Astrocyte (in vitro differentiated cells and primary cell): ENCODE measurements at regions not wholly inside any gene's neighbourhood (a gene's known extent, or its start where the extent isn't known, plus 50 kb on each side); places are given as distances from the start of the nearest gene placed in this dataset.

Source experiments
- DNase-seq: peaks from one replicate; pipeline ENCODE4 v3.0.0-alpha.2; 2010; ENCODE audit warnings: low read depth
- FAIRE-seq: peaks from 2 replicates; lab custom pipeline; 2011; peaks lifted over from hg19 to GRCh38; lab: Jason Lieb, UNC
- H2AFZ ChIP-seq: 2 replicates; pipeline ENCODE4 v1.6.0; 2012; ENCODE audit warnings: low read depth, low read length, inconsistent platforms
- H3K27ac ChIP-seq: 2 replicates; pipeline ENCODE4 v1.5.1; 2011; ENCODE audit warnings: low read depth, low read length, inconsistent platforms
- H3K27me3 ChIP-seq: 2 replicates; pipeline ENCODE4 v1.6.0; 2011; ENCODE audit warnings: low read length, inconsistent platforms; ENCODE audit not compliant: insufficient read depth
- H3K36me3 ChIP-seq: 2 replicates; pipeline ENCODE4 v1.5.1; 2011; ENCODE audit warnings: low read length, inconsistent platforms; ENCODE audit not compliant: insufficient read depth
- H3K4me1 ChIP-seq: 2 replicates; pipeline ENCODE4 v1.5.1; 2011; ENCODE audit warnings: low read length, inconsistent platforms; ENCODE audit not compliant: insufficient read depth
- H3K4me2 ChIP-seq: 2 replicates; pipeline ENCODE4 v1.6.0; 2012; ENCODE audit warnings: low read length, inconsistent platforms
- H3K4me3 ChIP-seq: 2 replicates; pipeline ENCODE4 v1.5.1; 2011; ENCODE audit warnings: low read depth, mild to moderate bottlenecking, low read length, inconsistent platforms; ENCODE audit not compliant: insufficient read depth
- H3K79me2 ChIP-seq: 2 replicates; pipeline ENCODE4 v1.6.0; 2012; ENCODE audit warnings: mild to moderate bottlenecking, low read length, inconsistent platforms; ENCODE audit not compliant: insufficient read depth
- H3K9ac ChIP-seq: 2 replicates; pipeline ENCODE4 v1.6.0; 2012; ENCODE audit warnings: mild to moderate bottlenecking, low read length, inconsistent platforms
- H3K9me3 ChIP-seq: 2 replicates; pipeline ENCODE4 v1.5.1; 2012; ENCODE audit warnings: low read depth, mild to moderate bottlenecking, low read length, inconsistent platforms; ENCODE audit not compliant: insufficient read depth
- H4K20me1 ChIP-seq: 2 replicates; pipeline ENCODE4 v1.6.0; 2012; ENCODE audit warnings: low read length, inconsistent platforms; ENCODE audit not compliant: insufficient read depth
- H3K27ac Mint-ChIP-seq: one replicate; pipeline ENCODE4 v1.8.0; 2021; ENCODE audit warnings: mild to moderate bottlenecking, mixed read lengths; ENCODE audit not compliant: unreplicated experiment
- H3K27me3 Mint-ChIP-seq: one replicate; pipeline ENCODE4 v1.8.0; 2021; ENCODE audit warnings: low read depth, mixed read lengths; ENCODE audit not compliant: unreplicated experiment
- H3K36me3 Mint-ChIP-seq: one replicate; pipeline ENCODE4 v1.8.0; 2021; ENCODE audit warnings: low read depth, mixed read lengths; ENCODE audit not compliant: unreplicated experiment
- H3K4me1 Mint-ChIP-seq: one replicate; pipeline ENCODE4 v1.8.0; 2021; ENCODE audit warnings: low read depth, mixed read lengths; ENCODE audit not compliant: unreplicated experiment
- H3K4me3 Mint-ChIP-seq: one replicate; pipeline ENCODE4 v1.8.0; 2021; ENCODE audit warnings: mild to moderate bottlenecking, moderate library complexity, mixed read lengths; ENCODE audit not compliant: unreplicated experiment
- H3K9me3 Mint-ChIP-seq: one replicate; pipeline ENCODE4 v1.8.0; 2021; ENCODE audit warnings: mild to moderate bottlenecking, mixed read lengths; ENCODE audit not compliant: unreplicated experiment
- EZH2 ChIP-seq: IDR thresholded peaks from 2 replicates; pipeline ENCODE4 v1.6.1; 2012; ENCODE audit warnings: mild to moderate bottlenecking, low read length, inconsistent platforms; ENCODE audit not compliant: insufficient read depth
- TF ChIP-seq, protein P1 (sequence below): IDR thresholded peaks from 2 replicates; pipeline ENCODE4 v1.5.1; 2011; ENCODE audit warnings: low read depth, mild to moderate bottlenecking, inconsistent platforms, low read length, moderate library complexity; ENCODE audit not compliant: insufficient read depth

- Mint-ChIP-seq H3K27me3 (peaks cover 65% of the 10 kb centered on the region), H3K36me3 (no peaks in the 10 kb centered on the region), H3K4me1 (peaks cover 16% of the 10 kb centered on the region), H3K9me3 (peaks cover 7% of the 10 kb centered on the region), H3K27ac (no peak overlapping the region), H3K4me3 (no peak overlapping the region)
- no peak overlapping the region for H3K27ac ChIP-seq
- DNase-seq (no peak), FAIRE-seq (no peak)
- no peak for TF ChIP-seq EZH2
- TF ChIP-seq, protein P1, sequence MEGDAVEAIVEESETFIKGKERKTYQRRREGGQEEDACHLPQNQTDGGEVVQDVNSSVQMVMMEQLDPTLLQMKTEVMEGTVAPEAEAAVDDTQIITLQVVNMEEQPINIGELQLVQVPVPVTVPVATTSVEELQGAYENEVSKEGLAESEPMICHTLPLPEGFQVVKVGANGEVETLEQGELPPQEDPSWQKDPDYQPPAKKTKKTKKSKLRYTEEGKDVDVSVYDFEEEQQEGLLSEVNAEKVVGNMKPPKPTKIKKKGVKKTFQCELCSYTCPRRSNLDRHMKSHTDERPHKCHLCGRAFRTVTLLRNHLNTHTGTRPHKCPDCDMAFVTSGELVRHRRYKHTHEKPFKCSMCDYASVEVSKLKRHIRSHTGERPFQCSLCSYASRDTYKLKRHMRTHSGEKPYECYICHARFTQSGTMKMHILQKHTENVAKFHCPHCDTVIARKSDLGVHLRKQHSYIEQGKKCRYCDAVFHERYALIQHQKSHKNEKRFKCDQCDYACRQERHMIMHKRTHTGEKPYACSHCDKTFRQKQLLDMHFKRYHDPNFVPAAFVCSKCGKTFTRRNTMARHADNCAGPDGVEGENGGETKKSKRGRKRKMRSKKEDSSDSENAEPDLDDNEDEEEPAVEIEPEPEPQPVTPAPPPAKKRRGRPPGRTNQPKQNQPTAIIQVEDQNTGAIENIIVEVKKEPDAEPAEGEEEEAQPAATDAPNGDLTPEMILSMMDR, result no peak
- H3K9ac ChIP-seq, result no peak overlapping the region
- H3K4me2 ChIP-seq, result no peak overlapping the region
- H3K79me2 ChIP-seq, result no peaks in the 10 kb centered on the region
- H3K9me3 ChIP-seq, result no peaks in the 10 kb centered on the region
- H4K20me1 ChIP-seq, result no peaks in the 10 kb centered on the region
- H2AFZ ChIP-seq, result no peak overlapping the region
- no peak overlapping the region for H3K4me3 ChIP-seq
- H3K4me1 ChIP-seq, result peaks cover 14% of the 10 kb centered on the region
- H3K36me3 ChIP-seq, result no peaks in the 10 kb centered on the region
- peaks cover 5% of the 10 kb centered on the region for H3K27me3 ChIP-seq
These were observed 266.8 kb downstream of the TLE3 start for GRCh38 chr15:69830876-69831275.

DNA sequence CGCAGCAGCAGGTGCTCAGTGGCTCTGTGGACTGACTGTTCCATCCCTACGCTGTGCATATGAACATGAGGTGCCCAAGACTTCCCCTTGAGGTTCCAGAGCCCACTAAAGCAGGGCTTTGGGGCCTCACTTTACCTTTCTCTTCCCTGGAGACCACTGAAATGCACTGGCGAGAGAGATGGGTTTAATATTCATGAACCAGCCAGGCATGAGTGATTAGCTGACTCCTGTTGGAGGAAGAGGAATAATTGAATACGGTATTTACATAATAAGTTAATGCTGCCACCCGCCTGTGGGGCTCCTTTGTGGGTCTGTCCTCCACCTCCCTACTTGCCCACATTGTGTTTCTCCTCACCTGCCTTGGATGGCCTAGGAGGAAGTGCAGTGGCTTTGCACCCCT is 263.4 kb downstream of the TLE3 start:
- Histone ChIP-seq H3K4me3 (no peak overlapping the region), H3K27me3 (peaks cover 10% of the 10 kb centered on the region), H3K36me3 (no peaks in the 10 kb centered on the region), H3K9me3 (no peaks in the 10 kb centered on the region), H4K20me1 (no peaks in the 10 kb centered on the region), H3K9ac (no peak overlapping the region), H3K4me1 (peaks cover 3% of the 10 kb centered on the region), H3K79me2 (no peaks in the 10 kb centered on the region), H3K27ac (no peak overlapping the region), H2AFZ (no peak overlapping the region), H3K4me2 (no peak overlapping the region)
- no peak overlapping the region for H3K4me3 Mint-ChIP-seq
- DNase-seq (no peak), FAIRE-seq (no peak)
- peaks cover 9% of the 10 kb centered on the region for H3K9me3 Mint-ChIP-seq
- no peak for TF ChIP-seq EZH2
- TF ChIP-seq, protein P1, result no peak
- H3K36me3 Mint-ChIP-seq, result no peaks in the 10 kb centered on the region
- no peak overlapping the region for H3K27ac Mint-ChIP-seq
- peaks cover 78% of the 10 kb centered on the region for H3K27me3 Mint-ChIP-seq
- H3K4me1 Mint-ChIP-seq, result peaks cover 9% of the 10 kb centered on the region

GRCh38 chr15:69834761-69835160 is 263.0 kb downstream of the TLE3 start:
- FAIRE-seq (no peak), DNase-seq (no peak)
- no peak overlapping the region for H3K27ac Mint-ChIP-seq
- Histone ChIP-seq H3K36me3 (no peaks in the 10 kb centered on the region), H2AFZ (no peak overlapping the region), H3K4me3 (no peak overlapping the region), H3K9me3 (no peaks in the 10 kb centered on the region), H3K9ac (no peak overlapping the region), H3K79me2 (no peaks in the 10 kb centered on the region), H4K20me1 (no peaks in the 10 kb centered on the region), H3K4me1 (peaks cover 3% of the 10 kb centered on the region), H3K4me2 (no peak overlapping the region), H3K27me3 (peaks cover 10% of the 10 kb centered on the region), H3K27ac (no peak overlapping the region)
- peaks cover 9% of the 10 kb centered on the region for H3K4me1 Mint-ChIP-seq
- H3K4me3 Mint-ChIP-seq, result no peak overlapping the region
- no peaks in the 10 kb centered on the region for H3K36me3 Mint-ChIP-seq
- peaks cover 9% of the 10 kb centered on the region for H3K9me3 Mint-ChIP-seq
- H3K27me3 Mint-ChIP-seq, result peaks cover 78% of the 10 kb centered on the region
- no peak for TF ChIP-seq EZH2
- TF ChIP-seq, protein P1, result no peak
